ENCODE measurements at regions not wholly inside any gene's neighbourhood (a gene's known extent, or its start where the extent isn't known, plus 50 kb on each side); places are given as distances from the start of the nearest gene placed in this dataset.

DNA sequence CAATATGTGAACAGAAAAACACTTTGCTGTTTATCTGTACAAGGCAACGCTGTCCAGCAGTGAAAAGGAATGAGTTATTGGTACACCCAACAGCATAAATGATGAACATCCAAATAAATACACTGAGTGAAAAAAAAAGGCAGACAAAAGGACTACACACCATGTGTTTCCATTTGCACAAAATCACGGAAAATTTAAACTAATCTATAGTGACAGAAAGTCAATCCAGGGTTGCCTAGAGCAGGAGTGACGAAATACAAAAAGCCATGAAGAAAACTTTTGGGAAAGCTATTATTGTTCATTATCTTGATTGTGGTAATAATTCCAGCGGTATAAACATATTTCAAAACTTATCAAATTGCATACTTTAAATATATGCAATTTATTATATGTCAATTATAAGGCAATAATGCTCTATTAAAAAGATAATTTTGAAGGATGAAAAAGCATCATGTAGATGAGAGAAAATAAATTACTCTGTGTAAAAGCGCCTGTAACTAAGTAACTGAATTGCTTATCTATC lies 578.0 kb upstream of the TMEM132C start:
- no peak for DNase-seq

GRCh38 chr12:127690161-127690560 lies 576.8 kb upstream of the TMEM132C start:
- DNase-seq, result no peak

DNA sequence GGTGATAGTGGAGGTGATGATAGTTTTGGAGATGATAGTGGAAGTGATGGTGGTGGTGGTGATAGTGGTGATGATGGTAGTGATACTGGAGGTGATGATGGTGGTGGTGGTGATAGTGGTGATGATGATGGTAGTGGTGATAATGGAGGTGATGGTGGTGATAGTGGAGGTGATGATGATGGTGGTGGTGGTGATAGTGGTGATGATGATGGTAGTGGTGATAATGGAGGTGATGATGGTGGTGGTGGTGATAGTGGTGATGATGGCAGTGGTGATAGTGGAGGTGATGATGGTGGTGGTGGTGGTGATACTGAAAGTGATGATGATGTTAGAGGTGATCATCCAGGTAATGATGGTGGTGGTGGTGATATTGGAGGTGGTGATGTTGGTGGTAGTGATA lies 570.0 kb upstream of the TMEM132C start:
- no peak for DNase-seq

DNA sequence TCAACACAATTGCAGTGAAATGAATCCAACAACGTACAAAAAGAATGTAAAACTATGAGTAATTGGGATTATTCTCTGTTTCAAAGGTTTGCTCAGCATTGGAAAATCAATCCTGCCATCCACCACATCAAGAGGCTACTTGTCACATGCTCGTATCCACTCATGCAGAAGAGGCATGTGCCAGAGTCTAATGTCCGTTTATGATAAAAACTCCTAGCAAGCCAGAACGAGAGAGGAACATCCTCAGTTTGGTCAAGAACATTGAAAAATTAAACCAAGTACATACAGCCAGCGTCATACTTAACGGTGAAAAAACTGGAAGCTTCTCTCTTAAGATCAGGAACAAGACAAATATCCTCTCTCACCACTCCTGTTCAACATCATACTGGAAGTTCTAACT lies 563.9 kb upstream of the TMEM132C start:
- no peak for DNase-seq

GRCh38 chr12:127711108-127711507 lies 555.9 kb upstream of the TMEM132C start:
- no peak for DNase-seq

DNA sequence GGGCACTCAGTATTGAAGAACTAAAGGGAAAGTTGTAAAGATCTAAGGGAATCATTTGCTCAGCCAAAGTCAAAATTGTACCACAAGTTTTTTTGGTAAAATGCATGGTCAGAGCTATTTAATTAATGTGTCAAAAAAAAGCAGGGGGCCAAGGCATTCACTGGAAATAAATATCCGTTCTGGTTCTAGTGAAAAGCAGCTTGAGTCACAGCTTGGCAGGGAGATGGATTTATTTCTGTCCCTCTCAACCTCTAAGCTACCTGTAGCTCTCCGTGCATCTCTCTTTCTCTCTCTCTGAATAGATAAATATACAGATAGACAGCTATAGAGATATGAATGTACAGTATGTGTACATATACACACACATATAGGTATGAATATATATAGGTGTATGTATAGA lies 554.4 kb upstream of the TMEM132C start:
- no peak for DNase-seq

DNA sequence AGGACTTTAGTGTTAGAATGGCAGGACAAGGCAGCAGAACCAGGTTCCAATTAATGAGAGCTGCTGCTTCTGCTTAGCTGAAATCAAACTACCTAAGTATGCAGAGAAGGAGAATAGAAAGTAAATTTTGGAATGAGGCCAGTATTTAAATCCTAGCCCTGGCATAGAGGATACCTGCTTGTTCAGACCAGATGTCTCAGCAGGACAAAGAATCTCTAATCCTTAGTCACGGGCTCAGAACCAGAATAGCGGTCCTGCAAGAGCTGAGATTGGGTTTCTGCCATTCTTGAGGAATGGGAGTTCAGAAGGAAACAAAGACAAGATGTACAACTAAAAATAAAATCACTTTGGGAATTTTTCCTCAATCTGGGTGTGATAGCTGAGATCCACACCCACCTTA lies 550.8 kb upstream of the TMEM132C start:
- DNase-seq, result no peak

DNA sequence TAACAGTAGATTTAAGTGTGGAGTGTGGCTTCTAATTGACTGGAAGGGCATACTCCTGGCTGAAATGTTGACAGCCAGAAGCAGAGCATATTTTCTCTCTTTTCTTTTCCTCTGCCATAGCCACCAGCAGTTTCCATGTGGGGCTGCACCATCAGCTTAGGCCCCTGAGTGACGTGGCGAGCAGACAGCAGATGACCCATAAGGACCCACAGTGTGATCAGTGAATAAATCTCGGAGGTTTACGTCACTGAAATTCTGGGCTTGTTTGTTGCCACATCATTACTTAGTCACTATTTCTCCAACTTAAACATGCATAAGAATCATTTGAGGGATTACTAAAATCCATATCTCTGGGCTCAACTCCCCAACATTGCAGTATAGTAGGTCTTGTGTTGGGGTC lies 549.7 kb upstream of the TMEM132C start:
- no peak for DNase-seq

- no peak for DNase-seq
These were observed 546.6 kb upstream of the TMEM132C start for GRCh38 chr12:127720334-127720733.

- no peak for DNase-seq
These were observed 544.4 kb upstream of the TMEM132C start for GRCh38 chr12:127722611-127723010.

DNA sequence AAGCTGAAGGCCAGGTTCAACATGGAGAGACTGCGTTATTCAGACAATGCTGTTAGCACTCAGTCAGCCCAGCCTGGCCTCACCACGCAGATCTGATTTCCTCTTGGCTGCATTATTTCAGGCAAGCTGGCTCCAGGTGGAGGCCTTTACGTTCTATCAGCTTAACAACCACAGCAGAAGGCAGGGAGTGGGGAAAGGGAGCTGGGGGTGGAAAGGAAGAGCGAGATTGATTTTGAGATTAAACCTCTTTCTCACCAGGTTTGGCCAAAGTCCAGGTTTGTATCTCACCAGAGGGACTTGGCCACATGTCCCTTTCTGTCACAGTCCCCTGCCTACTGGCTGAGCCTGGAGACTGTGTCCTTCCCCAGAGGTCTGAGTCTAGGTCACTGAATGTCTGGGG lies 543.7 kb upstream of the TMEM132C start:
- DNase-seq, result no peak

GRCh38 chr12:127726671-127727315 lies 540.2 kb upstream of the TMEM132C start:
- no peak for DNase-seq

DNA sequence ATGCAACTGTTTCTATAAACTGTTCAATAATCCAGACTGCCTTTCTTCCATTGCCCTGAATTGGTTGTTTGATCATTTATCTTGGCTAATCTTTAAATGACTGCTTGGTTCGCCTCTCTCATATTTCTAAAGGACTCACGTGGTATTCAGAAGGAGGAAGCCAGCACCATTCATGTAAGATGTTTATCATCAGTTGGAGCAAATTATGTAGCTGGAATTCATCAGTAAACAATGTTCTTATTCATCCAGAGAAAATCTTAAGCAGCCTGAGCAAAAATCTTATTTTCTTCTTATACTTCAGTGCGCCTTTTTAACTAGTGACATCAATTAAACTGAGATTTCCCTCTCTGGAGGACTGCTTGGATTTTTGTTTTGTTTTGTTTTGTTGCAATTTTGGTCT lies 538.7 kb upstream of the TMEM132C start:
- DNase-seq, result no peak

DNA sequence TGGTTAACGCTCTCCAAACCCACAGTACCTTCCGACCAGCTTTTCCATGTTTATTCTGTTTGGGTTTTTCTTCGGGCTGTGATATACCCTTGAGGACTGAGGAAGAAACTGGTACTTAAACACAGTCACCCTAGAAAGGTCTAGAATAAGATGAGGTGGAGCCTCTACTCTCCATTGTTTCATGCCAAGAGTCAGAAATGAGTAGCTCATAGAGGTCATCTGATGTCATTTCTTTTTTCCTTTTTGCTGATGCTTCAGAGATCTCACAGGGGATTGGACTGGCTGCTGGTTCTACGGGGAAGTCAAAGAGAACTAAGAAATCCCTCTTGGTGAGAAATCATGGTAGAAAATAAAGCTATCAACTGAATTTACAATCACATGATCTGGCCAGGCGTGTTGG lies 538.2 kb upstream of the TMEM132C start:
- no peak for DNase-seq

DNA sequence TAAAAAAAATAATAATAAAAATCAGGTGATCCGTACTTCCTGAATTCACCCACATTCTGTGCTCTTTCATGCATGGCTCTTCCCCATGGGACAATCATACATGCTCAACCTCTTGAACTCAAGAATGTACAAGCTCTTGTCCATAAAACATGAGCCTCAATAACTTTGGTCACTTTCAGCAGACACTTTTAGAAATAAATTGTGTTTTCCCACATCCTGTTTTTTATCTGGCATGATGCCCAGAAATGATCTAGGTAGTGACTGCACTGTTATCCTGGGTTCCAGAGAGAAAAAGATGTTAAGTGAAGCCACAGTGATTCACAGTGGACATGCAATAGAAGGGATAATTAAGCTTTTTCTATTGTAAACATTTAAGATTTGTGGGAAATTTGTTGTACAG lies 537.6 kb upstream of the TMEM132C start:
- no peak for DNase-seq

DNA sequence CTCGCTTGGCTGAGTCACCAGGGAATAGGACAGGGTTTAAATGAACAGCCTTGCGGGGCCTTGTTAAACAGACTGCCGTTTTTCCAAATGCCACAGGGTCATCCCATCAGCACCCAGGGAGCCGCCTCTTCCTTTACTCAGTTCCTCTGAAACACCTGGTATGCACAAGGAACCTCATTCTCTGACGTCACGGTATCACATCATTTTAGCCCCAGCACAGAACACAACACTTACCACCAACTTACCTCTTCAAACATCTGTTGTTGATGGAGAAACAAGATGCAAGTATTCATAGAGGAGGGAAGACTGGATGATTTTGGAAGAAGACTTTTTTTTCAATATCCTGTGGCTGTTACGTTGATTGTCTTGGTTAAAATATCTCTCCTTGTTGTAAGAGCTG lies 535.3 kb upstream of the TMEM132C start:
- no peak for DNase-seq

DNA sequence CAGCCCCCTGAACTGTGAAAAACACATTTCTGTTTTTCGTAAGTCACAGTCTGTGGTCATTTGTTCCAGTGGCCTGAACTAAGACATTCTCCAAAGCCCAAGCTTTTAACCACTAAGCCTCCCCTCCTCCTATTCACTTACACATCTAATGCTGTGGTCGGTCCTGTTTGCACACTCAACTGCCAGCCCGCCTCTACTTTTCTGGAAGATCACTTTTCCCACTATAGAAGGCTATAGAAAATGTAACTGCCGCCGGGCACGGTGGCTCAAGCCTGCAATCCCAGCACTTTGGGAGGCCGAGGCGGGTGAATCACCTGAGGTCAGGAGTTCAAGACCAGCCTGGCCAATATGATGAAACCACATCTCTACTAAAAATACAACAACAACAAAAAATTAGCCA lies 524.7 kb upstream of the TMEM132C start:
- DNase-seq, result no peak

GRCh38 chr12:127745469-127746212 lies 521.3 kb upstream of the TMEM132C start:
- no peak for DNase-seq

- DNase-seq, result no peak
These were observed 517.6 kb upstream of the TMEM132C start for GRCh38 chr12:127749416-127749815.

- DNase-seq, result no peak
These were observed 516.7 kb upstream of the TMEM132C start for GRCh38 chr12:127750076-127750840.

GRCh38 chr12:127752802-127753201 lies 514.2 kb upstream of the TMEM132C start:
- DNase-seq, result no peak

DNA sequence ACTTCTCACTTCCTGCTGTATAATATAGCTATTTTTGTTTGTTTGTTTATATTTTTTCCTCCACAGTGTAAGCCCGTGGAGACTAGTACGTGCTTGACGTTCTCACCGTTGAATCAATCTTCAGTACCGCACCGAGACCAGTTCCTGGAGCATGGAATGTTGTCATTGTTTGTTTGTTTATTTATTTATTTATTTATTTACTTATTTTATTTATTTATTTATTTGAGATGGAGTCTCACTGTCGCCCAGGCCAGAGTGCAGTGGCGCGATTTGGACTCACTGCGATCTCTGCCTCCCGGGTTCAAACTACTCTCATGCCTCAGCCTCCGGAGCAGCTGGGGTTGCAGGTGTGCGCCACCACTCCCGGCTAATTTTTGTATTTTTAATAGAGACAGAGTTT lies 506.6 kb upstream of the TMEM132C start:
- no peak for DNase-seq

DNA sequence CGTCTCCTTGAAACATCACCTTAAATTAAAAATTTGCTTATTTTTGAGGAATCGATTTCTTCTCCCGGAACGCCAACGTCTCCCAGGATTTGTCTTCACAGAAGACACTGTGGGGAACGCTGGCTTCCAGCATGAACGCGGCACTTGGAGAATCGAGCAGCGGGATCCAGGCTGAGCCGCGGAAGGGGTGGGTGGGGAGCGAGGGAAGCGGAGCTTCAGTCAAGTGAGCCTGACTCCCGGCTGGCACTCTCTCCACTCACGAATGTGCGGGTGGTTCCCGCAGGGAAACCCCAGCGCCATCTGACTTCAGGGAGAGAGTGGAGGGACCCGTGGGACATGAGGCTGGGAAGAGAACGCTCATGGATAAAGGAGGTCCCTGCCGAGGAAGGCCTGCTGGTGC lies 506.0 kb upstream of the TMEM132C start:
- DNase-seq, result no peak

DNA sequence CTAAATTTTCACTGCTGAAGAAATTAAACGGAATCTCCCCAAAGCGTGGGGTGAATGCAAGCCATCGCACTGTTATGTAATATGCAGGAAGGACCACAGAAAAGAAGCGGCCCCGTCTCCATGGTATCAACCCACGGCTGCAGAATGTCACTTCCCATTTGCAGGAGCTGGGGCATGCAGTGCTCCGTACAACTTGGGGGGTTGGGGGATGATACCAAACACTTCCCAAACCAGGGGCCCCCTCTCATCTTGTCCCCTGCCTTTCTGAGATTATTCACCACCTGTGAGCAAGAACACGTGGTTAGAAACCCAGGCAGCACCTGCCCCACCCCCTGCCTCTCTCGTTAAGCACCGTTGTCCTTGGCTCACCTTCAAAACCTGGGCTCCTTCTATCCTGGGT lies 505.1 kb upstream of the TMEM132C start:
- no peak for DNase-seq

Data from activated naive CD4-positive, alpha-beta T cell treated with Interleukin-2 at 50 U/mL for 16 hours (primary cell).